Activated CD8-positive, alpha-beta memory T cell treated with anti-CD3 and anti-CD28 coated beads for 48 hours (primary cell): ENCODE measurements at regions not wholly inside any gene's neighbourhood (a gene's known extent, or its start where the extent isn't known, plus 50 kb on each side); places are given as distances from the start of the nearest gene placed in this dataset.

Source experiments
- DNase-seq, 3 experiments: peaks; one replicate each; pipeline ENCODE4 v3.0.0-alpha.2; 2020; ENCODE audit warnings: low read depth in 2 of 3, low spot score in 2 of 3

- DNase-seq, result no peak
Measured at GRCh38 chr10:130739757-130740145, 571.8 kb downstream of the TCERG1L start.

- no peak for DNase-seq
Measured at GRCh38 chr10:130740166-130740565, 571.4 kb downstream of the TCERG1L start.

GRCh38 chr10:130740915-130741750 is 570.4 kb downstream of the TCERG1L start:
- no peak for DNase-seq

- no peak for DNase-seq
Measured at GRCh38 chr10:130741901-130742855, 569.3 kb downstream of the TCERG1L start.

GRCh38 chr10:130742941-130743675 is 568.4 kb downstream of the TCERG1L start:
- no peak for DNase-seq

- DNase-seq, result no peak
Measured at GRCh38 chr10:130743751-130744271, 567.7 kb downstream of the TCERG1L start.

- DNase-seq, result no peak
Measured at GRCh38 chr10:130744631-130745030, 566.9 kb downstream of the TCERG1L start.

GRCh38 chr10:130745251-130745650 is 566.3 kb downstream of the TCERG1L start:
- no peak for DNase-seq

GRCh38 chr10:130745821-130746220 is 565.7 kb downstream of the TCERG1L start:
- no peak for DNase-seq

GRCh38 chr10:130746311-130746710 is 565.2 kb downstream of the TCERG1L start:
- DNase-seq, result no peak

- DNase-seq, result no peak
Measured at GRCh38 chr10:130747356-130747755, 564.2 kb downstream of the TCERG1L start.

- DNase-seq, result no peak
Measured at GRCh38 chr10:130747946-130748345, 563.6 kb downstream of the TCERG1L start.

GRCh38 chr10:130748409-130749057 is 563.0 kb downstream of the TCERG1L start:
- DNase-seq, result no peak

GRCh38 chr10:130749911-130750310 is 561.6 kb downstream of the TCERG1L start:
- no peak for DNase-seq

- no peak for DNase-seq
Measured at GRCh38 chr10:130750441-130750840, 561.1 kb downstream of the TCERG1L start.

GRCh38 chr10:130751106-130751840 is 560.2 kb downstream of the TCERG1L start:
- no peak for DNase-seq

GRCh38 chr10:130751851-130752250 is 559.7 kb downstream of the TCERG1L start:
- no peak for DNase-seq

GRCh38 chr10:130756651-130757050 is 554.9 kb downstream of the TCERG1L start:
- no peak for DNase-seq

GRCh38 chr10:130757271-130757670 is 554.2 kb downstream of the TCERG1L start:
- no peak for DNase-seq
